Large intestine (tissue), 3 donors: ENCODE measurements at regions not wholly inside any gene's neighbourhood (a gene's known extent, or its start where the extent isn't known, plus 50 kb on each side); places are given as distances from the start of the nearest gene placed in this dataset.

Experiments
- DNase-seq, 2 donors: peaks; one replicate each; pipeline versions ENCODE4 v3.0.0 to v3.0.0-alpha.2; 2013
- H3K27ac ChIP-seq: one replicate; pipeline ENCODE4 v1.5.1; 2013; ENCODE audit warnings: low read length
- H3K27me3 ChIP-seq: 2 replicates; pipeline ENCODE4 v1.6.1; 2013; ENCODE audit warnings: low read length; ENCODE audit not compliant: control insufficient read depth, insufficient read depth
- H3K36me3 ChIP-seq: 2 replicates; pipeline ENCODE4 v1.6.1; 2013; ENCODE audit warnings: low read length; ENCODE audit not compliant: control insufficient read depth, insufficient read depth
- H3K4me1 ChIP-seq: one replicate; pipeline ENCODE4 v1.6.1; 2013; ENCODE audit warnings: low read length; ENCODE audit not compliant: control insufficient read depth, insufficient read depth
- H3K4me3 ChIP-seq: one replicate; pipeline ENCODE4 v1.5.1; 2013; ENCODE audit warnings: low read length
- H3K9me3 ChIP-seq: one replicate; pipeline ENCODE4 v1.6.1; 2013; ENCODE audit warnings: mild to moderate bottlenecking, low read depth, low read length, moderate library complexity; ENCODE audit not compliant: control insufficient read depth
- WGBS: methylation state at CpG from one replicate; pipeline ENCODE4 v1.1.5; 2013; ENCODE audit warnings: low lambda C conversion rate; ENCODE audit not compliant: insufficient coverage; 5-methylcytosine and 5-hydroxymethylcytosine counted together

DNA sequence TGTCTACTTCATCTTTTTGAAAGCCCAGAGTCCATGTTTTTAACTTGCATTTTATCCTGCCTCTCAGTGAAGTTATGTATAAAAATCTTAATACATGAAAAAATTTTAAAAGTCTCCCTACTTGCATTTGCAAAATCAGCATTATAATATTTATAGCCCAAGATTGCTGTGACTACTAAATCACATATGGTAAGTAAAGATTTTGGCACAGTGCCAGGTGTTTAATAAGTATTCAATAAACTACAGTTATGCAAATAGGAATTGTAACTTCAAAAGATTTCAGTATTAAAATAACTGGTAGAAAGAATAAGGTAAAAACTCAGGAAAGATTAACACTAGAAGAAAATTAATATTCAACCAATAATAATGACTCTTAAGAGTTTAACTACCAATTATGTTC is 641.7 kb downstream of the LRRIQ3 start:
- Histone ChIP-seq H3K4me3 (no peak overlapping the region), H3K27me3 (no peaks in the 10 kb centered on the region), H3K36me3 (no peaks in the 10 kb centered on the region), H3K27ac (no peak overlapping the region), H3K9me3 (no peaks in the 10 kb centered on the region), H3K4me1 (no peaks in the 10 kb centered on the region)
- no peak for DNase-seq

DNA sequence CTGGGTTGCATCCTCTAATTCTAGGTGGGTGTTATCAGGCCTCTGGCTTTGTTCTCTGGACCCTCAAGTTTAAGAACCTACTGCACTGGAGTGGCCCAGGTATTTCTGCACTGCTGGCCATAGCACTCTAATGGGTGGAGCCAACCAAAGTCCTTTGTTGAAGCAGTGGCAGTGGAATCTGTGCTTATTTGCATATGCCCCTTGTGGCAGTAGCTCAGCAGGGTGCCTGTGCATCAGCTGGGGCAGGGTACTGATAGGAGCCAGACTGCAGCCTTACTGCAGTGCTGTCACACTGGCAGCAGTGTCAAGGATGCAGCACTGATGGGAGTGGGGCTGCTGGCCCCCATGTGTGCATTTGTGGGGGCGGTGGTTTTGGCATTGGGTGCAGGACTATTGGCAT is 660.6 kb downstream of the LRRIQ3 start:
- no peak for DNase-seq
- H3K9me3 ChIP-seq: no peaks in the 10 kb centered on the region
- WGBS: no CpG with 5 or more reads among the region's 1 CpG
- no peaks in the 10 kb centered on the region for H3K27me3 ChIP-seq
- no peak overlapping the region for H3K27ac ChIP-seq
- H3K36me3 ChIP-seq: no peaks in the 10 kb centered on the region
- no peak overlapping the region for H3K4me3 ChIP-seq
- H3K4me1 ChIP-seq: no peaks in the 10 kb centered on the region

DNA sequence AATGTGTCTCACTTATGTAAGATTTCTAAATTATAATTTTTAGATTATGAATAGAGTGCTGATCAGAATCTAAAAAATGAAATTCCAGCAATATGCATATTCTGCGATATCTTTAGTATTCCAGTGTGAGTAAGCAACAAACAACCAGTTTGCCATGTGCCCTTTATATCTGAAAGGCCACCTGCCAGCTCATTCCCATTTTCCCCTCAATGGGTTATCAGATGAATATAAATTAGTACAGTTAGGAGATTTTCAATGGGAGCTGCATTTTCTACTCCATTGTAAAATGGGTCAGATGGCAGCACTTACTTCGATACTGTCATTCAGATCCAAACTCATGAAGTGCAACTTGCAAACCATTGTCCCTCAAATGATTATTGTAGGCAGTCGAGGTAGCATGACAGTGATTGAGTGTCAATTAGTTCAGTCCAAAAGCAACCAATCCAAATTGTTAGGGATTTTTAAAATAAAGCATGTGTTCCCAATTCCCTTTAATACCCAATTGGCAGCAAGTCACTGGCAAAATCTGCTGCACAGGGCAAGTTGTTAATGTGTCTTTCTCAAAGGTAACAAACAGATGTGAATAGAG is 680.3 kb downstream of the LRRIQ3 start:
- H3K36me3 ChIP-seq: no peaks in the 10 kb centered on the region
- no peaks in the 10 kb centered on the region for H3K4me1 ChIP-seq
- no peaks in the 10 kb centered on the region for H3K27me3 ChIP-seq
- DNase-seq: no peak
- H3K4me3 ChIP-seq: no peak overlapping the region
- 100% methylated on average over 1 of the region's 3 CpGs for WGBS
- no peaks in the 10 kb centered on the region for H3K9me3 ChIP-seq
- no peak overlapping the region for H3K27ac ChIP-seq

DNA sequence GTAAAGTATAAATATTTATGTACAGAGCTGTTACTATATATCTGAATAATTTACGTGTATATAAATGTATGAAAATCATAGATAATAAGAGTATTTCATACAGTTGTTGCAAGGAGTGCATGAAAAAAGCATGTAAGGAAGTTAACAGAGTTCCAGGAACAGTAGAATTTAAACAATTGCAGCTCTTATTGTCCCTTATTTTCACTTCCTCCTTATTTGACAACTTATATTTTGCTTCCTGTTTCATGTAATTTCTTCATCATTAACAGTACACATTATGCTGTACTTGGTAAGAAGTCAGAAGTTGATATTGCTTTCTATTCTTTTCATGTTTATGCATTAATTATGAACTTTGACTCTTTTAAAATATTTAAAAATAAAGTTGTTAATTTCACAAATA is 681.5 kb downstream of the LRRIQ3 start:
- no peaks in the 10 kb centered on the region for H3K4me1 ChIP-seq
- no peak overlapping the region for H3K4me3 ChIP-seq
- no peaks in the 10 kb centered on the region for H3K27me3 ChIP-seq
- no peaks in the 10 kb centered on the region for H3K36me3 ChIP-seq
- WGBS: 40% methylated on average over 1 of the region's 1 CpG
- no peak overlapping the region for H3K27ac ChIP-seq
- DNase-seq: no peak
- H3K9me3 ChIP-seq: no peaks in the 10 kb centered on the region

DNA sequence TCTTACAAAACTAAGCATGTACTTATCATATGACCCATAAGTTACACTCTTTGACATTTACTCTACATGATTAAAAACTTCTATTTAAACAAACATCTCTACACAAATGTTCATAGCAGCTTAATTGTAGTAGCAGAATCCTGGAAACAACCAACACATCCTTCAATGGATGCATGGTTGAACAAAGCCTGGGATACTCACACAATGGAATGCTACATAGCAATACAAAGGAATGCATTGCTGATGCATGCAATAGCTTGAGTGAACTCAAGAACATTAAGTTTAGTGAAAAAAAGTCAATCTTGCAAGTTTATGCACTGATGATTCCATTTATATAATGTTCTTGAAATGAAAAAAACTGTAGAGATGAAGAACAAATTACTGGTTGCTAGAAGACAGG is 686.9 kb downstream of the LRRIQ3 start:
- no peaks in the 10 kb centered on the region for H3K36me3 ChIP-seq
- no peak overlapping the region for H3K27ac ChIP-seq
- no peak overlapping the region for H3K4me3 ChIP-seq
- no peak for DNase-seq
- no peaks in the 10 kb centered on the region for H3K4me1 ChIP-seq
- H3K9me3 ChIP-seq: no peaks in the 10 kb centered on the region
- H3K27me3 ChIP-seq: no peaks in the 10 kb centered on the region

DNA sequence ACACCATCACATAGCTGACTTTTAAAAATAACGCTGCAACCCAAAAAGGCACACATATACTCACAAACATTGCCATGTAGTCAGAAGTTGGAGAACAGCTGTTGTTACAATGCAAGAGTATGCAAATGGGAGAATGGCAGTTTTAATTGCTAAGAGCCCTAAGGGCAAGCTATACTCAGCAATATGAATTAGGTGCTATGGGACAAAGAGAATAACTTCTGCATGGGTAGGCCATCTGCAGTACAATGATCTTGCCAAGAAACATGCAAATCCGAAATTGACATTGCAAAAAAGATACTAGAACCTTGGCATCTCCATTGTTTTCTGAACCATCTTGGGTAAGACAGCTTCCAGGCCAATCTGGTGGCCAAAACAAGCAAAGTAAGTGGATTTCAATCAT is 697.8 kb downstream of the LRRIQ3 start:
- Histone ChIP-seq H3K36me3 (no peaks in the 10 kb centered on the region), H3K4me1 (no peaks in the 10 kb centered on the region), H3K27ac (no peak overlapping the region), H3K9me3 (no peaks in the 10 kb centered on the region), H3K4me3 (no peak overlapping the region), H3K27me3 (no peaks in the 10 kb centered on the region)
- DNase-seq: no peak
- no CpG with 5 or more reads among the region's 2 CpGs for WGBS

DNA sequence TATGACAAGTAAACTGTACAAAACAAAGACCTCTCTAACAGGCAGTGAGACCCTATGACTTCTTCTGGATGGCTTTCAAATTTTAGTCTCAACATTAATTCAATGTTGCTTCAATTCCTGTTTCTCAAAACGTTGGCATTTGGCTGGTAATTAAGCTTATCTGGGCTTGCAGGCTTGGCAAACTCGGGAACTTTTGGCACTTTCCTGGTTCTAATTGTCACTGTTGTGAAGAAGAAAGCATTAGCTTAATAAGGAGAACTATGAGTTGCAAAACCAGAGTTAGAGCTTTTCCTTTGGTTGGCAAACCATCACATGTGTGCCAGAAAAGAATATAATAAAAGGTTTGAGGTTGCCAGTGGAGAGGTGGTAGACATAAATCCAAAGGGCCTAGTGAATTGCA is 698.3 kb downstream of the LRRIQ3 start:
- Histone ChIP-seq H3K27ac (no peak overlapping the region), H3K27me3 (no peaks in the 10 kb centered on the region), H3K36me3 (no peaks in the 10 kb centered on the region), H3K4me3 (no peak overlapping the region), H3K9me3 (no peaks in the 10 kb centered on the region), H3K4me1 (no peaks in the 10 kb centered on the region)
- no CpG with 5 or more reads among the region's 2 CpGs for WGBS
- DNase-seq: no peak

DNA sequence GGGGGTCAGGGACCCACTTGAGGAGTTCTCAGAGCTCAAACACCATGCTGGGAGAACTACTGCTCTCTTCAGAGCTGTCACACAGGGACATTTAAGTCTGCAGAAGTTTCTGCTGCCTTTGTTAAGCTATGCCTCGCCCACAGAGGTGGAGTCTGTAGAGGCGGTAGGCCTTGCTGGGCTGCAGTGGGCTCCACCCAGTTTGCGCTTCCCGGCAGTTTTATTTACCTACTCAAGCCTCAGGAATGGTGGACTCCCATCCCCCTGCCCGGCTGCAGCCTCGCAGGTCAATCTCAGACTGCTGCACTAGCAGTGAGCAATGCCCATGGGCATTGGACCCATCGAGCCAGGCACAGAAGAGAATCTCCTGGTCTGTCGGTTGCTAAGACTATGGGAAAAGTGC is 706.4 kb downstream of the LRRIQ3 start:
- WGBS: no CpG with 5 or more reads among the region's 8 CpGs
- H3K27ac ChIP-seq: no peak overlapping the region
- no peaks in the 10 kb centered on the region for H3K36me3 ChIP-seq
- no peaks in the 10 kb centered on the region for H3K27me3 ChIP-seq
- H3K9me3 ChIP-seq: no peaks in the 10 kb centered on the region
- H3K4me1 ChIP-seq: no peaks in the 10 kb centered on the region
- no peak overlapping the region for H3K4me3 ChIP-seq
- DNase-seq: no peak

DNA sequence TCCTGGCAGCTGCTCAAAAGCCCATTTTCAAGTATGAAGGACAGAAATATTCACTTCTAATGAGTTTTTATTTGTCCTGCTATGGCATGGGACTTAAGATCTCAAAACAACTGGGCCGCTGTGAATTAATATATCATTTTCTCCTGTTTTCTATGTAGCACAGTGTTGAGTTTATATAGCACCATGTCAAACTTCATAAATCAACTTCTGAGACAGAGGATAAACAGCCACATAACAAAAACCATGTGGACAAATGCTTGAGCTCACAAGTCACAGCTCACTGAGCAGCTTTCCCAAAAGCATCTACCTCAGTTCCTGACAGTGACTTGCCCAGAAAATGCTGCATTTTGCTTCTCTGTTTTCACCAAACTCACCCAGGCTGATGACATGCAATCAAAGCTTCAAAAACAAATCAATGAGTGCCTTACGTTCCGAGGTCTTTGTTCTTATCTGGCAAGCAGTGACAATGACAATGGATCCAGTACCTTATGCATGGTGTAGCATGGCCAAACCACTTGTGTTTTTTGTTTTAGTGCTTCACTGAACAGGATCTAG is 722.6 kb downstream of the LRRIQ3 start:
- WGBS: 40% methylated on average over 1 of the region's 3 CpGs
- Histone ChIP-seq H3K4me3 (no peak overlapping the region), H3K27me3 (no peaks in the 10 kb centered on the region), H3K4me1 (no peaks in the 10 kb centered on the region), H3K27ac (no peak overlapping the region), H3K9me3 (no peaks in the 10 kb centered on the region), H3K36me3 (no peaks in the 10 kb centered on the region)
- no peak for DNase-seq

DNA sequence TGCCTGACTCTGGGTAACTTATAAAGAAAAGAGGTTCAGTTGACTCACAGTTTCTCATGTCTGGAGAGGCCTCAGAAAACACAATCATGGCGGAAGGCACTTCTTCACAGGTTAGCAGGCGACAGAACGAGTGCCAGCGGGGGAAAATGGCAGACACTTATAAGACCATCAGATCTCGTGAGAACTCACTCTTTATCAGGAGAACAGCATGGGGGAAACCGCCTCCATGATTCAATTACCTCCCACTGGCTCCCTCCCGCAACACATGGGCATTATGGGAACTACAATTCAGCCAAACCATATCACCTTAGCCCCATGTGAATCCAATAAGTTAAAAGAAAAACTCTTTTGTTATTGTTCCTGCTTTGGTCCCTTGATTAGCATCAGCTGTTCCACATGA is 725.2 kb downstream of the LRRIQ3 start:
- no peak overlapping the region for H3K27ac ChIP-seq
- no peaks in the 10 kb centered on the region for H3K9me3 ChIP-seq
- no peak overlapping the region for H3K4me3 ChIP-seq
- H3K36me3 ChIP-seq: no peaks in the 10 kb centered on the region
- H3K27me3 ChIP-seq: no peaks in the 10 kb centered on the region
- H3K4me1 ChIP-seq: no peaks in the 10 kb centered on the region
- WGBS: no CpG with 5 or more reads among the region's 7 CpGs
- DNase-seq: no peak

DNA sequence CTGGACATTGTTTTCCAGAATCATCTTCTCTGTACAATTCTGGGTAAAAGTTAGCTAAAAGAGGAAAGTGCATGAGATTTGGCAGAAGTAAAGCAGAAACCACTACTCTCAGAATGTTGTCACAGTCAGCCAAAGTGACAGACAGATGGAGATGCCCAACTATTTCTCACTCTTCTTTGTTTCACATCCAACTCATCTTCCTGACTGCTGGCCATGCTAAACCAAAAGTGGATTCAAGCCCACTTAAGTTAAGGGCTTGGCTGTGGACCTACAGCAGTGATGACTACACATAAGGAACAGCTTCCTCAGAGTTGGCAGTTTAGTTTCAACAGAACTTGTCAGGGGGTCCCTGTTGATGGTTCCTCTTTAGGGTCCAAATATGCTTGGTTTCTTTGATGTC is 730.2 kb downstream of the LRRIQ3 start:
- no peaks in the 10 kb centered on the region for H3K9me3 ChIP-seq
- DNase-seq: no peak
- H3K27me3 ChIP-seq: no peaks in the 10 kb centered on the region
- no peaks in the 10 kb centered on the region for H3K36me3 ChIP-seq
- no peak overlapping the region for H3K27ac ChIP-seq
- no peaks in the 10 kb centered on the region for H3K4me1 ChIP-seq
- H3K4me3 ChIP-seq: no peak overlapping the region
